HepG2 (cell line): ENCODE measurements at regions not wholly inside any gene's neighbourhood (a gene's known extent, or its start where the extent isn't known, plus 50 kb on each side); places are given as distances from the start of the nearest gene placed in this dataset.

Experiments used
- ASH2L ChIP-seq: fragments of 300-600, 200-600 bp; sonication (generic); IDR thresholded peaks from 2 replicates; pipeline ENCODE4 v1.7.0; 2017; ENCODE audit warnings: low read depth, mild to moderate bottlenecking, moderate library complexity, mixed read lengths, low read length; ENCODE audit not compliant: insufficient read length
- ATF5 ChIP-seq: sonication (generic); formaldehyde crosslinking; IDR thresholded peaks from 2 replicates; pipeline ENCODE4 v1.4.0; 2020; ENCODE audit warnings: mild to moderate bottlenecking, low read depth, missing genetic modification reagents
- ATF7-NPFF ChIP-seq: sonication (generic); formaldehyde crosslinking; IDR thresholded peaks from 2 replicates; pipeline ENCODE4 v1.8.1; 2023; ENCODE audit warnings: mild to moderate bottlenecking, low read depth, missing genetic modification reagents, moderate library complexity
- DPF2 ChIP-seq: sonication (generic); formaldehyde crosslinking; IDR thresholded peaks from 2 replicates; pipeline ENCODE4 v1.4.0; 2020; ENCODE audit warnings: mild to moderate bottlenecking, low read depth, missing genetic modification reagents, borderline replicate concordance
- ELF3 ChIP-seq: IDR thresholded peaks from 2 replicates; pipeline ENCODE4 v1.6.1; 2016; ENCODE audit warnings: missing genetic modification reagents, missing compliant biosample characterization
- GATAD1 ChIP-seq: IDR thresholded peaks from 2 replicates; pipeline ENCODE4 v1.6.1; 2016; ENCODE audit warnings: missing genetic modification reagents, missing compliant biosample characterization
- GMEB1 ChIP-seq: sonication (generic); formaldehyde crosslinking; IDR thresholded peaks from 2 replicates; pipeline ENCODE4 v1.5.1; 2020; ENCODE audit warnings: missing genetic modification reagents, mild to moderate bottlenecking, borderline replicate concordance
- HMG20A ChIP-seq: IDR thresholded peaks from 2 replicates; pipeline ENCODE4 v1.6.1; 2016; ENCODE audit warnings: borderline replicate concordance
- PLSCR1 ChIP-seq: sonication (generic); formaldehyde crosslinking; IDR thresholded peaks from 2 replicates; pipeline ENCODE4 v1.5.0; 2020; ENCODE audit warnings: missing genetic modification reagents, mild to moderate bottlenecking, borderline replicate concordance
- POLR2AphosphoS2 ChIP-seq: IDR thresholded peaks from 2 replicates; pipeline ENCODE4 v1.6.1; 2011; ENCODE audit warnings: low read depth, low read length, improper control_type of control experiment
- RNF2 ChIP-seq: fragments of 450-650 bp; conservative IDR thresholded peaks from 2 replicates; pipeline ENCODE4 v1.6.1; 2016; ENCODE audit warnings: low read depth
- TCF7L2 ChIP-seq: IDR thresholded peaks from 2 replicates; pipeline ENCODE4 v1.6.1; 2011; ENCODE audit warnings: mild to moderate bottlenecking, low read depth, low read length, moderate library complexity
- TFE3 ChIP-seq: IDR thresholded peaks from 2 replicates; pipeline ENCODE4 v1.6.1; 2016
- YY1 ChIP-seq: IDR thresholded peaks from 2 replicates; pipeline ENCODE4 v1.6.1; 2011; ENCODE audit warnings: low read length, low read depth, moderate library complexity, mild to moderate bottlenecking; ENCODE audit not compliant: insufficient read depth, insufficient replicate concordance
- ZBTB10 ChIP-seq: sonication (generic); formaldehyde crosslinking; IDR thresholded peaks from 2 replicates; pipeline ENCODE4 v1.4.0; 2020; ENCODE audit warnings: missing genetic modification reagents, borderline replicate concordance
- ZBTB39 ChIP-seq: sonication (generic); formaldehyde crosslinking; IDR thresholded peaks from 2 replicates; pipeline ENCODE4 v1.5.0; 2020; ENCODE audit warnings: missing genetic modification reagents
- ZNF124 ChIP-seq: sonication (generic); formaldehyde crosslinking; IDR thresholded peaks from 2 replicates; pipeline ENCODE4 v1.4.0; 2020; ENCODE audit warnings: missing genetic modification reagents
- ZNF549 ChIP-seq: sonication (generic); formaldehyde crosslinking; IDR thresholded peaks from 2 replicates; pipeline ENCODE4 v1.5.0; 2020; ENCODE audit warnings: missing genetic modification reagents
- ZNF607 ChIP-seq: sonication (generic); formaldehyde crosslinking; IDR thresholded peaks from 2 replicates; pipeline ENCODE4 v1.5.1; 2020; ENCODE audit warnings: missing genetic modification reagents, mild to moderate bottlenecking, borderline replicate concordance
- ZNF724P ChIP-seq: sonication (generic); formaldehyde crosslinking; IDR thresholded peaks from 2 replicates; pipeline ENCODE4 v1.8.0; 2022; ENCODE audit warnings: missing genetic modification reagents, borderline replicate concordance

- TF ChIP-seq PLSCR1 (CRISPR knock-in tag) (no peak), GATAD1 (CRISPR knock-in tag) (no peak), ASH2L (peak; percentile 57), ZNF549 (CRISPR knock-in tag) (no peak), ZBTB10 (CRISPR knock-in tag) (no peak), ZNF724P (no peak), ATF7-NPFF (CRISPR knock-in tag) (no peak), ELF3 (CRISPR knock-in tag) (peak; percentile 64), TCF7L2 (no peak), DPF2 (CRISPR knock-in tag) (no peak), YY1 (peak; percentile 27), TFE3 (CRISPR knock-in tag) (no peak), ZNF124 (no peak), ATF5 (CRISPR knock-in tag) (no peak), GMEB1 (no peak), ZNF607 (CRISPR knock-in tag) (no peak), HMG20A (CRISPR knock-in tag) (no peak), ZBTB39 (CRISPR knock-in tag) (no peak), RNF2 (no peak), POLR2AphosphoS2 (no peak)
Measured at GRCh38 chr4:123043793-123044425, 121.5 kb upstream of the NUDT6 start (continued).
